ENCODE measurements at regions not wholly inside any gene's neighbourhood (a gene's known extent, or its start where the extent isn't known, plus 50 kb on each side); places are given as distances from the start of the nearest gene placed in this dataset.

DNA sequence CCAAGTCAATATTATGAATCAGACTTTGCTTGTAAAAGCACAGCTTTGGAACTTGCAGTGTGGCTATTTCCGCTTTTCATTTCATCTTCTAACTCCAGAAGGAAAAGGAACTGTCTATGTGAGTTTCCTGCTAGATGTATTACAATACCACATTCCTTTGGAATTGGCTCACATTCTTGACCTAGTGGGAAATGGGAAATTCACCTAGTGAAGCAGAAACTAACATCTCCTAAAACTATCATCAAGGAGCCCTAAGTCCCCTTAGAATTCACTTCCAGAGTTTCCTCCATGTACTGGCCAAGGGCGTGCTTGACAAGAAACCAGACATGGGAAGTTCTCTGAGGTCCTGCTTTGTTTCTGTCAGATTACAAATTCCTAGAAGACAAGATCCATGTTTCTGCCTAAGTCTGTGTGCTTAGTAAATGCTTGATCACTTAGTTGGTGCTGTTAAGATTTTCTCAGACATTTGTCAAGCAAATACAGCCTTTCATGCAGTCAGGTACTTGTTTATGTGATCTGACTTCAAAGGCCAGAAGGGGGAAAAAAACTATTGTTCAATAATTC lies 275.7 kb upstream of the FN1 start:
- DNase-seq: no peak

DNA sequence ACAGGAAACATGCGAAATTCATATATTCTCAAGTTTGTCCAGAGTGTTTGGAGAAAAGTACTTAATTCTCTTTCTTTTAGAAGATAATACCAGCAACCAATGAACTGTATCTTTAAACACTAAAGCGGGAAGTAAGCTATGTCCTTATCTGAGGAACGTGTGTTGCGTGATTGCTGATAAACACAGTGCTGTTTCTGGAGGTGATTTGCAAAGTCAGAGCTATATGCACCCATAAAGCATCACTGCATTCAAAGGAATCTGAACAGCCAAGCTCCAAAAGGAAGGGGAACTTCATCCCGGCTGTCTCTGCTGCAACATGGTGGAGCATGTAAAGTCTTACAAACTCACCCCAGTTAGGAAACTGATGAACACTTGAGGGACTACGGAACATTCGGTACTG lies 271.7 kb upstream of the FN1 start:
- no peak for DNase-seq

DNA sequence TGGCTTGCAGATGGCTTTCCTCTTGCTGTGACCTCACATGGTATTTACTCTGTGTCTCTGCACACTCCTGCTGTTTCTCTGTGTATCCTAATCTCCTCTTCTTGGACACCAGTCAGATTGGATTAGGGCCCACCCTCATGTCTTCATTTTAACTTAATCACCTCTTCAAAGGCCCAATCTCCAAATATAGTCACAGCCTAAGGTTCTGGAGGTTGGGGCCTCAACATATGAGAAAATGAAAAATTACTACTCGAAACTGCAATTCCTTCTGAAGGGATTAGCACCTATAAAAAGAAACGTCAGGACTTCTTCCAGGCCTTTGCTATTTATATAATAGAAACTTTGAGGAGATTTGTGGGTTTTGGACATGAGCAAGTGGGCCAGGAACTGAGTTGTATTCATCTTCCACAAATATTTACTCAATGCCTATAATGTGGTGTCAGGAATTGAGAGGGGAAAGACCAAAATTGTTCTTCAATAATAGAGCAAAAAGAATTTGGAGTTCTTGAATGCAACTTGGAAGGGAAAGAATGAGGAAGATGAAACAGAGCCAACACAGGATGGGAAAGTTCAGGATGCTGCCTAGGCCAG lies 270.0 kb upstream of the FN1 start:
- no peak for DNase-seq

- no peak for DNase-seq
Measured at GRCh38 chr2:215705281-215705680, 269.4 kb upstream of the FN1 start.

DNA sequence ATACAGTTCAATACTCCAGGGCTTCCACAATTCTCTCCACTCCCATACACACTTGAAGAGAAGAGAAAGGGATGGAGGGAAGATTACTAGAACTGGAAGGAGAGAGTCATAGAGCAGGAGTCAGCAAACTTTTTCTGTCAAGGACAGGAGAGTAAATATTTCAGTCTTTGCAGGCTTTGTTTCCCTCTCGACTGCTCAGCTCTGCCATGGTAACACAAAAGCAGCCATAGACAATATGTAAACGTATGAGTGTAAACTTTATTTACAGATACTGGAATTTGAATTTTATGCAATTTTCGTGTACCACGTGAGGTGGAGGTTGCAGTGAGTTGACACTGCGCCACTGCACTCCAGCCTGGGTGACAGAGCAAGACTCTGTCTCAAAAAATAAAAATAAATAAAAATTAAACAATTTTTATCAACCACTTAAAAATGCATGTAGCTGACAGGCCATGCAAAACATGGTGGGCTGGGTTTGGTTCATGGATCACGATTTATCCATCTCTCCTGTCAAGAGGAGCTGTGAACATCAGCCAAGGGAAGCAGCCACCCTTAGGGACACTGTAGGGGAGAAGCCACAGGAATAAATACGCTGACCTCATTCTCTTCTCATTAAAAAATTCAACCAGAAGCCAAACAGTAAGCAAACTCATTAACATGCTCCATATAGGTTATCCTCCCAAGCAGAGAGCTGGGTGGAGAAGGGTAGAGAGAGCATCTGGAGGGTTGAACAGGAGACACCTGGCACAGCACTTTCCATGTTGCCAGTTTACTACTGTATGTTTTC lies 266.4 kb upstream of the FN1 start:
- no peak for DNase-seq

- DNase-seq: no peak
Measured at GRCh38 chr2:215699700-215700538, 264.1 kb upstream of the FN1 start.

GRCh38 chr2:215699018-215699417 lies 263.1 kb upstream of the FN1 start:
- DNase-seq: no peak

DNA sequence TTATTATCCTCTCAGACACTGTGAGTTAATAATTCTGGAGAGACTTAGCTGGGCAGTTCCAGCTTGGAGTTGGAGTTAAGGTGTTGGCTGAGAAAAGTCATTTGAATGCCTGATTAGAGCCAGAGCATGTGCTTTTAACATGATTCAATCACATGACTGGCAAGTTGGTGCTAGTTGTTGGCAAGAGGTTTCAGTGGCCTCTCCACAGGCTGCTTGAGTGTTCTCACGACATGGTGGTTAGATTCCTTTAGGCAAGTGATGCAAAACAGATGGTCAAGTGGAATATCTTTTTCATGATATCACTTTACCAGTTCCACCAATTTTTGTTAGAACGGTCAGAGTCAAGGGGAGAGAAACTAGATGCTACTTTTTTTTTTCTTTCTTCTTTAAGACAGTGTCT lies 262.7 kb upstream of the FN1 start:
- no peak for DNase-seq

DNA sequence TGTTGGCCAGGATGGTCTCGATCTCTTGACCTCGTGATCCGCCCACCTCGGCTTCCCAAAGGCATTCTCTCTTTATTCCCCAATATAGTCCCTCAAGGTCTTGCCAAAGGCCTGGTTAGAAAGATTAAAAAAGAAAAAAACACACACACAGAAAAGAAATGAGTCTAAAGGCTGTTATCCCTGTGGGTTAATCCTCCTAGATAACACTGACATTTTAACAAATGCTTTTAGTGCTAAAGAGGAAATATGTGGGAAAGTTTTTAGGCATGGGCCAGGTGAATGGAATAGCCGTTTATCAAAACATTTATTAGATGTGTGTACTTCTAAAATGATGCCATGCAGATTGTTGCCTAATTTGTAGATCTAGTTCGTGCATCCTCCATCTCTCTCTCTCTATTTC lies 261.6 kb upstream of the FN1 start:
- no peak for DNase-seq

DNA sequence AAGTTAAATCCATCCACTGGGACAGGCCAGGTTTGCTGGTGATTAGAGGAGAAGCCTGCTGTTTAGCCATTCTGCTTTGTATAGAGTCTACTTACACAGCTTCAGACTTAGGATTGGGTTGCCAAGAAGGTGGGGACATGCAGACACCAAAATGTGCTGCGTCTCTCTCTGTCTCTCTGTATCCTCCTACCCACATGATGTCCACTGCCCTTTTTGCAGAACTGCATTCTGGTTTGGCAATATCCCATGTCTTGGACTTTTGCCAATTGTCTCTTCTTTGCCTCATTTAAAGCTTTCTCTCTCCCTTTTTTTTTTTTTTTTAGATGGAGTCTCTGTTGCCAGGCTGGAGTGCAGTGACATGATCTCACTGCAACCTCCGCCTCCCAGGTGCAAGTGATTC lies 261.1 kb upstream of the FN1 start:
- DNase-seq: no peak

- no peak for DNase-seq
Measured at GRCh38 chr2:215695861-215696260, 260.0 kb upstream of the FN1 start.

DNA sequence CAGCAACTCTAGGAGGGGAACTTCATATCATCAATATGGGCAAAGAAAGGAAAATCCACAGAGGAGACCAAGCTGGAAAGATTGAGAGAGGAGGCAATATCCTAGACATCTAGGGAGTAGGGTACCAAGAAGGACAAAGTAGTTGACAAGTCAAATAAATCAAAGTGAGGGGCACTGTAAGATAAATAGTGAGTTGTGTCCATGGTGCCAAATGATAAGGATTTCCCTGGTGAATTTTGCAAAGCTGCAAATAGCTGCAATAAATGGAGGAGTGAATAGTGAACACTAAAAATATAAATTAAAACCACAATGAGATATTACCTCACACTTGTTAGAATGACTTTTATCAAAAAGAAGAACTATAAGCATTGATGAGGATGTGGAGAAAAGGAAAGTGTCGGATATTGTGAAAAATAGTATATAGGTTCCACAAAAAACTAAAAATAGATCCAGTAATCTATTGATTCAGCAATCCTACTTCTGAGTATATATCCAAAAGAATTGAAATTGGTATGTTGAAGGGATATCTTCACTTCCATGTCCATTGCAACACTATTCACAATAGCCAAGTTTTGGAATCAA lies 258.2 kb upstream of the FN1 start:
- DNase-seq: no peak

DNA sequence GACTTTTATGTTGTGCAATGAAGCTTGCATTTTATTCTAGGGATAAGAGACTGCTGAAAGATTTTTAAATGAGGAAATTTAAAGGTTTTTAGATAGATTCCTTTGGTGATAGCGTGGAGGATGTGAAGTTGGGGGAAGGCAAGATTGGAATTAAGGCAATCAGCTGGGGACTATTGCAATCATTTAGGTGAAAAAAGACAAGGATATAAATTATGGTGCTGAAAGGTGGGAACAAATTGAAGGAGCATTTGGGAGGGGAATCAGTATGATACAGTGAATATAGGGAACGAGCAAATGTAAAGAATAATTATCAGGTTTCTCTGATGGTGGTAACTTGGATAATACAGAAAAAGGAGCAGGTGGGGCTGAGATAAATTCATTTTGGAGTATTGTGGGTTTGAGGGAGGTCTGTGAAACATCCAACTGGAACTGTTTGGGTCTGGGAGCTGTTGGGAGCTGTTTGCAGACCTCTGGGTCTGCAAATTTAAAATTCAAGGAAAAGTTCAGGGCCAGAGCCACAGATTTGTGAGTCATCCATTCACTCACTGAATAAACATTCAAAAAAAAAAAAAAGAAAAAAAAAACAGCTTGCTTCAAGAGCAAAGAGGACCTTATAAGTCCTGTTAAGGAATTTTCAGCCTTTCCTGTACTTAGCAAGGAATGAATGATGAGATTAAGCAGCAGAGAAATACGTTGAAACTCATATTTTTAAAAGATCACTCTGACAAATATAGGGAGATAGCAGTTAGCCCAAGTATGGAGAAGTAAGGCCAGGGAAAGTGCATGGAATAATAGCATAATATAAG lies 257.5 kb upstream of the FN1 start:
- no peak for DNase-seq

- DNase-seq: no peak
Measured at GRCh38 chr2:215692387-215693079, 256.7 kb upstream of the FN1 start.

DNA sequence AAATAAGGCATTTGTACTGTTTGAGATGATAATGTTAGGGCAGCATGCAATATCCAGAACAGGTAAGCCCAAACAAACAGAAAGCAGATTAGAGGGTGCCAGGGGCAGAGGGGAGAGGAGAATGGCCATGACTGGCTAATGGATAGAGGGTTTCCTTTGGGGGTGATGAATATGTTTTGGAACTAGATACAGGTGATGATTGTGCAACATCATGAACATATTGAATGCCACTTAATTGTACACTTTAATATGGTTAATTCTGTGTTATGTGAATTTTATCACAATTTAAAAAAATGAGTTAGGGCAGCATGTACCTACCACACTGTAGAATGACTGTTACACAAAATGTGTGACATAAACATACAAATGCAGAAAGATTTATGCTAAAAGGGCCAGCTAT lies 255.5 kb upstream of the FN1 start:
- no peak for DNase-seq

GRCh38 chr2:215687149-215688031 lies 251.5 kb upstream of the FN1 start:
- no peak for DNase-seq

- no peak for DNase-seq
Measured at GRCh38 chr2:215685238-215685990, 249.5 kb upstream of the FN1 start.

DNA sequence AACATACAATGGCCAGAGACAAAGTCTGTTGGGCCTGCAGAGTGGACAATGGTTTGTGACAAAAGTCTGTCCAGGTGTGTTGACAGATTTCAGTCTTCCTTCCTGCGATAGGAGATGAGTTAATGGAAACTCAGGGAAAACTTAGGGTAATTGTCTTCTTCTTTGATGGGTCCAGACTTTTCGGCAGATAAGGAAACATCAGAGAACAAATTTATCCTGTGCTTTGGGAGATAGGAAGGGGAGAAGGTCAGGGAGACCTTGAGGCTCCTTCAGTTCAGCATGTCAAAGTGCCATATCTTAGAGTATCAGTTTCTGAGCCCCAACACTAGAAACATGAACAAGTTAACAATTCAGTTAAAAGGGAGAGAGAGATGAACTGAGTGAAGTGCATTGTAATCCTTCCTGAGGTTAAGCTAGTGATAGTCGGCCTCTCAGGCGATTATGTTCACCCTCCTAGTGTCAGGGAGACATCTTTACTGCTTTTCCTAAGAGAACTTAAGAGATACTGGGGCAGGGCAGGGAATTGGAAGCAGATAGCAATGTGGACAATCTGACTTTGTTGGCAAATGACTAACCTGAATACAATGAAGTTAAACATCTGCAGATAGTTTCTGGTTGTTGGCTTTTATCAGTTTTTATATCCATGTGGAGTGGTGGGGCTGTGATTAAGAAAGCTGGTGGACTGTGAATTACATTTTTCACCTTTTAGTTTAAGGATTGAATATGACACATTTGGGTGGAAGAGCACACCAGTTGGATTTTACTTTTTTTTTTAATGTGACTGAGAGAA lies 248.8 kb upstream of the FN1 start:
- no peak for DNase-seq

GRCh38 chr2:215683295-215683694 lies 247.4 kb upstream of the FN1 start:
- DNase-seq: no peak

Measured in NCI-H1436 treated with DMSO at 0.1 percent for 48 hours (cell line).